ENCODE measurements at regions not wholly inside any gene's neighbourhood (a gene's known extent, or its start where the extent isn't known, plus 50 kb on each side); places are given as distances from the start of the nearest gene placed in this dataset.

GRCh38 chr17:77506371-77506991 is 365.7 kb downstream of the SEC14L1 start (continued):
- no peak for TF ChIP-seq PATZ1 (CRISPR knock-in tag; IDR thresholded peaks at IDR 0.05)
- no peak for TF ChIP-seq KLF13 (CRISPR knock-in tag; IDR thresholded peaks at IDR 0.05)

GRCh38 chr17:77507111-77507885 is 366.5 kb downstream of the SEC14L1 start:
- no peak overlapping the region for H2AFZ ChIP-seq (ENCODE audit: low read length)
- in situ Hi-C loops (cut with HindIII; ENCODE audit: extremely low pct_ligation_motif_present, low pct_unique_long_range_greater_than_20kb) = no loop called here
- H3K27me3 ChIP-seq (ENCODE audit: control insufficient read depth in 1 of 2, insufficient read depth in 2 of 2, low read length in 2 of 2) = no peaks in the 10 kb centered on the region
- WGBS (ENCODE audit: low lambda C conversion rate) = 53% methylated on average over 19 of the region's 19 CpGs
- H4K20me1 ChIP-seq (ENCODE audit: insufficient read depth, low read length) = no peaks in the 10 kb centered on the region
- H3K4me1 ChIP-seq (ENCODE audit: insufficient read depth, low read length) = peaks cover 53% of the 10 kb centered on the region
- H3K79me2 ChIP-seq (ENCODE audit: insufficient read depth, low read length) = no peaks in the 10 kb centered on the region
- FAIRE-seq (no peak), DNase-seq (ENCODE audit: low spot score) (no peak), ATAC-seq (peak; percentile 2; the same call in 2 of the 3 replicates)
- no peak overlapping the region for H3K4me2 ChIP-seq (ENCODE audit: low read depth, low read length)
- ChIA-PET POLR2A (interaction anchor here (2.1 to 2.3 kb wide), 2 partner anchors 53 to 77 kb away, joined by 4 to 9 read pairs; no protein-coding TSS in a partner anchor), CTCF (ENCODE audit: low intra/inter-chr PET ratio, low total read pairs) (no interaction called here)
- no peak overlapping the region for H3K9ac ChIP-seq (ENCODE audit: insufficient read depth, low read depth, low read length)
- H3K4me3 ChIP-seq (replicated peaks in 1 of 3; ENCODE audit: insufficient read depth in 1 of 3, low read depth in 2 of 3, low read length in 3 of 3) = no peak overlapping the region
- no TSS peak for BruUV-seq (replicated peaks)
- no peaks in the 10 kb centered on the region for H3K9me3 ChIP-seq (ENCODE audit: low read length)
- no peaks in the 10 kb centered on the region for H3K36me3 ChIP-seq (replicated peaks in 1 of 2; ENCODE audit: control insufficient read depth in 1 of 2, insufficient read depth in 2 of 2, low read length in 2 of 2)
- intact Hi-C loops (cut with micrococcal nuclease; ENCODE audit: unreplicated experiment) = no loop called here
- no peak overlapping the region for H3K27ac ChIP-seq (ENCODE audit: extremely low read length, insufficient read depth, low read length)
- peak; percentile 10; the same call in 1 of the 2 replicates for TF ChIP-seq RAD21 (CRISPR knock-in tag; IDR thresholded peaks at IDR 0.05)
- no peak for TF ChIP-seq AFF4 (CRISPR knock-in tag; IDR thresholded peaks at IDR 0.05)
- no peak for TF ChIP-seq ZNF670 (CRISPR knock-in tag; IDR thresholded peaks at IDR 0.05; ENCODE audit: borderline replicate concordance)
- TF ChIP-seq PBX3 (CRISPR knock-in tag; IDR thresholded peaks at IDR 0.05; ENCODE audit: borderline replicate concordance) = no peak

Measured in HepG2 (cell line).